ENCODE measurements at regions not wholly inside any gene's neighbourhood (a gene's known extent, or its start where the extent isn't known, plus 50 kb on each side); places are given as distances from the start of the nearest gene placed in this dataset.

- no peak overlapping the region for H3K4me3 ChIP-seq
- H3K27ac ChIP-seq: peak overlapping the region in 3 of 4 donors; percentile 32 to 70 (median 50)
- no peak for DNase-seq
- H3K4me1 ChIP-seq: peaks cover 0 to 24% (median 0%) of the 10 kb centered on the region in 4 donors
- H3K36me3 ChIP-seq: no peaks in the 10 kb centered on the region
- no peak for TF ChIP-seq CTCF (IDR thresholded peaks at IDR 0.05)
- no peak for TF ChIP-seq POLR2A (IDR thresholded peaks at IDR 0.05)
- no peaks in the 10 kb centered on the region for H3K27me3 ChIP-seq
- H3K9me3 ChIP-seq: no peaks in the 10 kb centered on the region
These were observed 102.0 kb downstream of the SOX9 start for GRCh38 chr17:72222661-72223380.

DNA sequence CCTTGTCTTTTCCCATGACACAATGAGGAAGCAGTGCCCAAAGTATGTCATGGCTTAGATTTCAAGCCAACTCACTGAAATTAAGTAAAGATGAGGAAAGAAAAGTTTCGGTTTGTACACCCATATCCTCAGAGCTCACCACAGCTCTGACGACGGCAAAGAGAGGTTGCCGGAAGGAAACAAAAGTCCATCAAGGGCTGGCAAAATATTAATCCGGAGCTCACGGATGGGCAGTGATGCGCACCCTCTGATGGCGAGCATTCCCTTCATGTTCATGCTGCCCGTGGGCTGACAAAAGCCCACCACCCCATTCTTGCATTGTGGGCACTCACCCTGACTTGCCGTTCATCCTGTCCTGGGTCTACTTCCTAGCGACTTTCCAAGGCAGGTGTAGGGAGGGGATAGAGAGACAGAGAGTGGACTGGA, 103.1 kb downstream of the SOX9 start:
- no peak for DNase-seq
- TF ChIP-seq POLR2A (IDR thresholded peaks at IDR 0.05) (no peak), CTCF (IDR thresholded peaks at IDR 0.05) (no peak)
- Histone ChIP-seq H3K27me3 (no peaks in the 10 kb centered on the region), H3K9me3 (no peaks in the 10 kb centered on the region), H3K4me1 (peaks cover 0 to 22% (median 0%) of the 10 kb centered on the region in 4 donors), H3K27ac (no peak overlapping the region), H3K4me3 (no peak overlapping the region), H3K36me3 (no peaks in the 10 kb centered on the region)

DNA sequence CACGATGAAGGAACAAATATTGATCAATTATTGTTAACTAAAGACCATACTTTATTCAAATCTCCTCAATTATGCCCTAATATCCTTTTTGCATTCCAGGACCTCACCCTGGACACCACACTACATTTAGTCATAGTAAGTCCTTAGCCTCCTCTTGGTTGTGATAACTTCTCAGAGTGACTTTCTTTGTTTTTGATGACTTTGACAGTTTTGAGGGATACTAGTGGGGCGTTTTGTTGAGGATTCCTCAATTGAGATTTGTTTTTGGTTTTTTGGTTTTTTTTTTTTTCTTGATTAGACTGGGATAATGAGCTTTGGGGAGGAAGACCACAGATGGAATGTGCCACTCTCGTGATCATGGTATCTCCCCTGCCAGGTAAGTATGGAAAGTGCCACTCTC, 105.5 kb downstream of the SOX9 start:
- Histone ChIP-seq H3K27me3 (no peaks in the 10 kb centered on the region), H3K9me3 (no peaks in the 10 kb centered on the region), H3K4me1 (peaks cover 0 to 5% (median 0%) of the 10 kb centered on the region in 4 donors), H3K36me3 (no peaks in the 10 kb centered on the region), H3K4me3 (no peak overlapping the region), H3K27ac (no peak overlapping the region)
- no peak for DNase-seq
- no peak for TF ChIP-seq CTCF (IDR thresholded peaks at IDR 0.05)
- no peak for TF ChIP-seq POLR2A (IDR thresholded peaks at IDR 0.05)

GRCh38 chr17:72233986-72234385, 113.2 kb downstream of the SOX9 start:
- H3K9me3 ChIP-seq: no peaks in the 10 kb centered on the region
- H3K36me3 ChIP-seq: no peaks in the 10 kb centered on the region
- H3K27ac ChIP-seq: no peak overlapping the region
- H3K4me3 ChIP-seq: no peak overlapping the region
- DNase-seq: no peak
- peaks cover 0 to 9% (median 0%) of the 10 kb centered on the region in 4 donors for H3K4me1 ChIP-seq
- TF ChIP-seq CTCF (IDR thresholded peaks at IDR 0.05): no peak
- no peak for TF ChIP-seq POLR2A (IDR thresholded peaks at IDR 0.05)
- H3K27me3 ChIP-seq: no peaks in the 10 kb centered on the region

- no peak overlapping the region for H3K27ac ChIP-seq
- H3K36me3 ChIP-seq: no peaks in the 10 kb centered on the region
- no peaks in the 10 kb centered on the region for H3K9me3 ChIP-seq
- H3K27me3 ChIP-seq: no peaks in the 10 kb centered on the region
- no peak for DNase-seq
- no peak overlapping the region for H3K4me3 ChIP-seq
- TF ChIP-seq CTCF (IDR thresholded peaks at IDR 0.05): no peak
- no peak for TF ChIP-seq POLR2A (IDR thresholded peaks at IDR 0.05)
- peaks cover 0 to 9% (median 0%) of the 10 kb centered on the region in 4 donors for H3K4me1 ChIP-seq
These were observed 114.2 kb downstream of the SOX9 start for GRCh38 chr17:72234985-72235384.

Data from Peyer's patch (tissue), 4 donors.